ENCODE measurements at regions not wholly inside any gene's neighbourhood (a gene's known extent, or its start where the extent isn't known, plus 50 kb on each side); places are given as distances from the start of the nearest gene placed in this dataset.

DNA sequence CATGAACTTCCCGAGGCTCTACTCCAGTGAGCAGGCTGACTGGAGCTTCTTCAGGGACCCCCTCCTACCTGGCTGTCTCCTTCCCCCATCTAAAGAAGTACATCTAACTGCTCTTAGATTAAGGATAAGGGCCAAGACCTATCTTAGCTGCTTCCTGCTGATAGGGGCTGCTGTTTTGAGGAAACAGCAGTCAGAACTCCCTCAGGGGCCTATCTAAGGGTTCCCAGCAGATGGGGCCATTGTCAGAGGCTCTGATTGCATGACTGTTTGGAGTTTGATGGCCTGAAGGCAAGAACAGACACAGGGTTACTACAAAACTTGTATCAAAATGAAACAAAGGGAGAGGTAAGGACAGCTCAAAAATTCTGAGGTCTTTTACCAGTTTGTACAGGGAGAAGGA, 2636.9 kb upstream of the PCDH20 start:
- TF ChIP-seq CTCF (IDR thresholded peaks at IDR 0.05): no peak
- no peak for TF ChIP-seq POLR2A (IDR thresholded peaks at IDR 0.05)
